Neutrophil (primary cell): ENCODE measurements at regions not wholly inside any gene's neighbourhood (a gene's known extent, or its start where the extent isn't known, plus 50 kb on each side); places are given as distances from the start of the nearest gene placed in this dataset.
A peak's percentile ranks its signal among the peaks of the same experiment; 100 is the strongest.

Source experiments
- H3K27ac ChIP-seq: fragments of 200-600 bp; sonication (generic); 2 replicates; pipeline ENCODE4 v1.5.1; 2016; ENCODE audit warnings: mild to moderate bottlenecking, moderate library complexity
- H3K27me3 ChIP-seq: fragments of 200-600 bp; sonication (generic); 2 replicates; pipeline ENCODE4 v1.6.0; 2016; ENCODE audit warnings: mild to moderate bottlenecking
- H3K36me3 ChIP-seq: fragments of 200-600 bp; sonication (generic); 2 replicates; pipeline ENCODE4 v1.5.1; 2017
- H3K4me1 ChIP-seq, 2 experiments: fragments of 200-600 bp in 1 of 2; sonication (generic) in 1 of 2; 1 replicate in 1 of 2; 2 replicates in 1 of 2; pipeline versions ENCODE4 v1.5.1 to v1.6.1; 2013 to 2016; ENCODE audit warnings: low read depth in 1 of 2, low read length in 1 of 2, mild to moderate bottlenecking in 1 of 2, moderate library complexity in 1 of 2; ENCODE audit not compliant: control insufficient read depth in 1 of 2, insufficient read depth in 1 of 2
- H3K4me3 ChIP-seq, 2 experiments: fragments of 200-600 bp in 1 of 2; sonication (generic) in 1 of 2; 1 replicate in 1 of 2; 2 replicates in 1 of 2; pipeline ENCODE4 v1.5.1; 2013 to 2016; ENCODE audit warnings: low read depth in 1 of 2, low read length in 1 of 2, mild to moderate bottlenecking in 1 of 2, moderate library complexity in 1 of 2
- H3K9me3 ChIP-seq: fragments of 200-600 bp; sonication (generic); 2 replicates; pipeline ENCODE4 v1.5.1; 2016
- CTCF ChIP-seq: fragments of 200-600 bp; sonication (generic); IDR thresholded peaks from 2 replicates; pipeline ENCODE4 v1.5.1; 2016; ENCODE audit warnings: antibody characterized with exemption

- no peaks in the 10 kb centered on the region for H3K9me3 ChIP-seq
- peak overlapping the region; percentile 41 for H3K27ac ChIP-seq
- TF ChIP-seq CTCF, result no peak
- no peak overlapping the region for H3K4me3 ChIP-seq
- H3K4me1 ChIP-seq, result peaks cover 31 to 34% of the 10 kb centered on the region in 2 experiments
- H3K36me3 ChIP-seq, result peaks cover 12% of the 10 kb centered on the region
- no peaks in the 10 kb centered on the region for H3K27me3 ChIP-seq
These were observed 99.1 kb upstream of the TMEM168 start for GRCh38 chr7:112889268-112889667.

GRCh38 chr7:112888781-112889180, 98.6 kb upstream of the TMEM168 start:
- Histone ChIP-seq H3K27me3 (no peaks in the 10 kb centered on the region), H3K36me3 (peaks cover 7% of the 10 kb centered on the region)

GRCh38 chr7:112887976-112888375, 97.8 kb upstream of the TMEM168 start:
- TF ChIP-seq CTCF, result no peak
- no peak overlapping the region for H3K4me3 ChIP-seq
- H3K27ac ChIP-seq, result peak overlapping the region; percentile 76
- no peaks in the 10 kb centered on the region for H3K9me3 ChIP-seq
- H3K36me3 ChIP-seq, result no peaks in the 10 kb centered on the region
- H3K27me3 ChIP-seq, result no peaks in the 10 kb centered on the region
- peaks cover 44 to 47% of the 10 kb centered on the region in 2 experiments for H3K4me1 ChIP-seq

More at GRCh38 chr7:112888781-112889180, 98.6 kb upstream of the TMEM168 start:
- no peaks in the 10 kb centered on the region for H3K9me3 ChIP-seq
- H3K4me1 ChIP-seq, result peaks cover 35 to 39% of the 10 kb centered on the region in 2 experiments
- no peak for TF ChIP-seq CTCF
- H3K27ac ChIP-seq, result peak overlapping the region; percentile 41
- H3K4me3 ChIP-seq, result no peak overlapping the region

GRCh38 chr7:112887337-112887736, 97.1 kb upstream of the TMEM168 start:
- Histone ChIP-seq H3K27ac (peak overlapping the region; percentile 76), H3K36me3 (no peaks in the 10 kb centered on the region), H3K9me3 (no peaks in the 10 kb centered on the region), H3K4me3 (no peak overlapping the region), H3K4me1 (peaks cover 50 to 53% of the 10 kb centered on the region in 2 experiments), H3K27me3 (no peaks in the 10 kb centered on the region)
- TF ChIP-seq CTCF, result no peak

GRCh38 chr7:112886208-112886607, 96.0 kb upstream of the TMEM168 start:
- no peak for TF ChIP-seq CTCF

GRCh38 chr7:112882991-112883390, 92.8 kb upstream of the TMEM168 start:
- peak overlapping the region; percentile 96 for H3K27ac ChIP-seq
- no peaks in the 10 kb centered on the region for H3K36me3 ChIP-seq
- H3K4me3 ChIP-seq, result peak overlapping the region in 1 of 2 experiments; percentile 16
- H3K27me3 ChIP-seq, result no peaks in the 10 kb centered on the region
- no peaks in the 10 kb centered on the region for H3K9me3 ChIP-seq
- H3K4me1 ChIP-seq, result peaks cover 58 to 66% of the 10 kb centered on the region in 2 experiments
- no peak for TF ChIP-seq CTCF

More at GRCh38 chr7:112886208-112886607, 96.0 kb upstream of the TMEM168 start:
- H3K4me3 ChIP-seq, result no peak overlapping the region
- H3K27me3 ChIP-seq, result no peaks in the 10 kb centered on the region
- peak overlapping the region; percentile 76 for H3K27ac ChIP-seq
- no peaks in the 10 kb centered on the region for H3K36me3 ChIP-seq
- H3K4me1 ChIP-seq, result peaks cover 61 to 65% of the 10 kb centered on the region in 2 experiments
- no peaks in the 10 kb centered on the region for H3K9me3 ChIP-seq
